ENCODE measurements at regions not wholly inside any gene's neighbourhood (a gene's known extent, or its start where the extent isn't known, plus 50 kb on each side); places are given as distances from the start of the nearest gene placed in this dataset.
"Not testable (repeated sequence)": the region's sequence is repeated elsewhere in the genome, so short reads cannot be mapped to it uniquely, and the experiment has no call there.

DNA sequence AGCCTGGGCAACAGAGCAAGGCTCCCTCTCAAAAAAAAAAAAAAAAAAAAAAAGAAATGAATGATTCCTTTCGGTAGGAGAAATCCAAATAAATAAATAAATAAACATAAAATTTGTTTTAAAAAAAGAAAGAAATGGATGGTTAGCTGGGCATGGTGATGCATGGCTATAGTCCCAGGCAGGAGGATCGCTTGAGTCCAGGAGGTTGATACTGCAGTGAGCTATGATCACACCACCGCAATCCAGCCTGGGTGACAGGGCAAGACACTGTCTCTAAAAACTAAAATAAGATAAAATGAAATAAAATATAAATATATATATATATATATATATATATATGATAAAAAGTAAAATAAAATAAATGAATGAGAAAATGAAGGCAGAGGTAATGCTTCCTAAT, 264.1 kb downstream of the GOLGA6L6 start:
- H3K79me2 ChIP-seq (ENCODE audit: insufficient read depth, low read length); H3K9ac ChIP-seq (ENCODE audit: insufficient read depth, low read length, poor library complexity, severe bottlenecking); H3K27ac Mint-ChIP-seq; H3K27ac ChIP-seq (ENCODE audit: low read depth in 1 of 2, low read length in 2 of 2); H3K27me3 ChIP-seq (ENCODE audit: control insufficient read depth in 2 of 2, insufficient read depth in 2 of 2, low read length in 2 of 2); H2AFZ ChIP-seq (ENCODE audit: insufficient read depth, low read depth, low read length, poor library complexity, severe bottlenecking); H3K4me3 Mint-ChIP-seq; H4K20me1 ChIP-seq (ENCODE audit: insufficient read depth, low read length); H3K27me3 Mint-ChIP-seq (ENCODE audit: low read depth in 3 of 3); H3K4me1 ChIP-seq (ENCODE audit: control insufficient read depth in 1 of 2, insufficient read depth in 2 of 2, low read length in 2 of 2); H3K36me3 ChIP-seq (replicated peaks in 1 of 2; ENCODE audit: control insufficient read depth in 1 of 2, insufficient read depth in 2 of 2, low read length in 2 of 2); intact Hi-C loops (cut with micrococcal nuclease); H3K4me1 Mint-ChIP-seq; H3K4me3 ChIP-seq (replicated peaks in 1 of 3; ENCODE audit: low read depth in 2 of 3, low read length in 3 of 3); H3K4me2 ChIP-seq (replicated peaks; ENCODE audit: extremely low read depth, low read length, poor library complexity, severe bottlenecking); H3K9me3 Mint-ChIP-seq; DNase-seq; H3K36me3 Mint-ChIP-seq: not testable (repeated sequence)
- WGBS (ENCODE audit: insufficient coverage) = 100% methylated on average over 1 of the region's 3 CpGs
- peaks cover 56 to 58% of the 10 kb centered on the region in 2 donors for H3K9me3 ChIP-seq (replicated peaks in 1 of 2; ENCODE audit: control insufficient read depth in 1 of 2, insufficient read depth in 1 of 2, low read length in 2 of 2)

DNA sequence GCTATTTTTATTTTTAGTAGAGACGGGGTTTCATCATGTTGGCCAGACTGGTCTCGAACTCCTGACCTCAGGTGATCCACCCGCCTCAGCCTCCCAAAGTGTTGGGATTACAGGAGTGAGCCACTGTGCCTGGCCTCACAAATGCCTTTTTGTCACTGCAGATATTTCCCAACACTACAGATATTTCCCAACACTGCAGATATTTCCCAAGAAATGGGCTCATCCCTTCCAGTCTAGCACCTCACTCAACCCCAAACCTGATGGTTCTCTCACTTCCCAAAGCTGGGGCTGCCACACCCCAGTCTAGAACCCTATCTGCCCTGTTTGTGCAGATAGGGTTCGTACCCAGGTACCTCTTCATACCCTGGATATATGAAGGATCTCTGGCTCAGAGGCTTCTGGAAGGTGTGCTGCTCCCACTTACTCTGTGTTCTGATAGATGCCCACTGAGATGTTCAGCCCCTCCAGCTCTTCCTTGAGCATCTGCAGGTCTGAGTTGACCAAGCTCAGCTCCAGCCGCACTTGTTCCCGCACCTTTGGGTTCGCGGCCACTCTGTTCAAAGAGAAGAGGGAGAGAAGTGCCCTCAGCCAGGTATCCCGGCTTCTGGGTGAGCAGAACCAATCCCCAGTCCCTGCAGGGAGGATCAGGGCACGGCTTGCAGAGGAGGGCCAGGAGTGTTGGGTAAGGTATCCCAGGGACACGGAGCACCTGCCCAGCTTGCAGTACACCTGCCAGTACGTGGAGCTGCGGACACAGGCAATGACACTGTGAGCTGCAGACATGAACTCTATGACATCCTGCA, 265.1 kb downstream of the GOLGA6L6 start:
- H3K36me3 Mint-ChIP-seq; H3K4me2 ChIP-seq (replicated peaks; ENCODE audit: extremely low read depth, low read length, poor library complexity, severe bottlenecking); H3K9me3 Mint-ChIP-seq; H2AFZ ChIP-seq (ENCODE audit: insufficient read depth, low read depth, low read length, poor library complexity, severe bottlenecking); DNase-seq; H3K79me2 ChIP-seq (ENCODE audit: insufficient read depth, low read length); H3K36me3 ChIP-seq (replicated peaks in 1 of 2; ENCODE audit: control insufficient read depth in 1 of 2, insufficient read depth in 2 of 2, low read length in 2 of 2); H3K4me1 Mint-ChIP-seq; H3K27me3 Mint-ChIP-seq (ENCODE audit: low read depth in 3 of 3); H4K20me1 ChIP-seq (ENCODE audit: insufficient read depth, low read length); H3K27ac Mint-ChIP-seq; H3K4me3 Mint-ChIP-seq; H3K4me3 ChIP-seq (replicated peaks in 1 of 3; ENCODE audit: low read depth in 2 of 3, low read length in 3 of 3); intact Hi-C loops (cut with micrococcal nuclease); H3K4me1 ChIP-seq (ENCODE audit: control insufficient read depth in 1 of 2, insufficient read depth in 2 of 2, low read length in 2 of 2); H3K27ac ChIP-seq (ENCODE audit: low read depth in 1 of 2, low read length in 2 of 2); H3K9ac ChIP-seq (ENCODE audit: insufficient read depth, low read length, poor library complexity, severe bottlenecking); H3K27me3 ChIP-seq (ENCODE audit: control insufficient read depth in 2 of 2, insufficient read depth in 2 of 2, low read length in 2 of 2): not testable (repeated sequence)
- 91% methylated on average over 13 of the region's 13 CpGs for WGBS (ENCODE audit: insufficient coverage)
- peaks cover 55 to 58% of the 10 kb centered on the region in 2 donors for H3K9me3 ChIP-seq (replicated peaks in 1 of 2; ENCODE audit: control insufficient read depth in 1 of 2, insufficient read depth in 1 of 2, low read length in 2 of 2)

DNA sequence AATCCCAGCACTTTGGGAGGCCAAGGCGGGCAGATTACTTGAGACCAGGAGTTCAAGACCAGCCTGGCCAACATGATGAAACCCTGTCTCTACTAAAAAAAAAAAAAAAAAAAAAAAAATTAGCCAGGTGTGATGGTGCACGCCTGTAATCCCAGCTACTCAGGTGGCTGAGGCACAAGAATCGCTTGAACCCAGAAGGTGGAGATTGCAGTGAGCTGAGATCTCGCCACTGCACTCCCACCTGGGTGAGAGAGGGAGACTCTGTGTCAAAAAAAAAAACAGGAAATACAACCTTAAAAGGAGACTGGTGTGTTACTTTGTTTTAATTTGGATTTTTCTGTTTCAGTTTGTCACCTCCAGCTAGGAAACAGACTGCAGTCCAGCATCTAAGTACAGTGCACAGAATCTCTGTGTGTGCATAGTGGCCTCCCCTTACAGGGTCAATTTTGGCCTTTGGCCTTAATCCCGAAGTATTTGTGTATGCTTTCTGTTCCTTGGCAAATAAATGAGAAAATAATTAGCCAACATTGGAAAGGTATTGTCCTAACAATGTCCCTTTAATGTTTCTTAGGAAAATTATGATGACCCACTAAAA, 266.1 kb downstream of the GOLGA6L6 start:
- WGBS (ENCODE audit: insufficient coverage) = 78% methylated on average over 4 of the region's 5 CpGs
- intact Hi-C loops (cut with micrococcal nuclease); DNase-seq: not testable (repeated sequence)

More for the DNA sequence above, 266.1 kb downstream of the GOLGA6L6 start:
- not testable (repeated sequence) for H3K4me3 Mint-ChIP-seq; H2AFZ ChIP-seq (ENCODE audit: insufficient read depth, low read depth, low read length, poor library complexity, severe bottlenecking); H3K4me3 ChIP-seq (replicated peaks in 1 of 3; ENCODE audit: low read depth in 2 of 3, low read length in 3 of 3); H3K36me3 Mint-ChIP-seq; H3K4me1 ChIP-seq (ENCODE audit: control insufficient read depth in 1 of 2, insufficient read depth in 2 of 2, low read length in 2 of 2); H4K20me1 ChIP-seq (ENCODE audit: insufficient read depth, low read length); H3K9me3 Mint-ChIP-seq; H3K79me2 ChIP-seq (ENCODE audit: insufficient read depth, low read length); H3K36me3 ChIP-seq (replicated peaks in 1 of 2; ENCODE audit: control insufficient read depth in 1 of 2, insufficient read depth in 2 of 2, low read length in 2 of 2); H3K4me2 ChIP-seq (replicated peaks; ENCODE audit: extremely low read depth, low read length, poor library complexity, severe bottlenecking); H3K27me3 ChIP-seq (ENCODE audit: control insufficient read depth in 2 of 2, insufficient read depth in 2 of 2, low read length in 2 of 2); H3K27ac Mint-ChIP-seq; H3K4me1 Mint-ChIP-seq; H3K27me3 Mint-ChIP-seq (ENCODE audit: low read depth in 3 of 3); H3K27ac ChIP-seq (ENCODE audit: low read depth in 1 of 2, low read length in 2 of 2); H3K9ac ChIP-seq (ENCODE audit: insufficient read depth, low read length, poor library complexity, severe bottlenecking)
- peaks cover 44 to 50% of the 10 kb centered on the region in 2 donors for H3K9me3 ChIP-seq (replicated peaks in 1 of 2; ENCODE audit: control insufficient read depth in 1 of 2, insufficient read depth in 1 of 2, low read length in 2 of 2)

All from CD14-positive monocyte (primary cell).